ENCODE measurements at regions not wholly inside any gene's neighbourhood (a gene's known extent, or its start where the extent isn't known, plus 50 kb on each side); places are given as distances from the start of the nearest gene placed in this dataset.

GRCh38 chr17:77377710-77378235, 237.0 kb downstream of the SEC14L1 start:
- Histone ChIP-seq H3K4me1 (peaks cover 21 to 86% (median 81%) of the 10 kb centered on the region in 12 donors), H3K36me3 (no peaks in the 10 kb centered on the region), H3K4me3 (no peak overlapping the region), H3K27ac (peak overlapping the region in 10 of 12 donors; percentile 61 to 96 (median 94)), H3K9me3 (no peaks in the 10 kb centered on the region), H3K27me3 (no peaks in the 10 kb centered on the region)
- TF ChIP-seq POLR2A (IDR thresholded peaks at IDR 0.05) (no peak), CTCF (IDR thresholded peaks at IDR 0.05) (no peak)
- intact Hi-C loops (cut with DNase I) = loop anchor here in 5 of 10 donors (2.0 to 10.0 kb wide), 2 partner anchors 27 to 47 kb away; no protein-coding TSS in a partner anchor
- 65 to 82% (median 70%) methylated on average over 10 to 11 of the region's 11 CpGs for WGBS, 4 donors
- no peak for ATAC-seq
- no peak for DNase-seq

GRCh38 chr17:77378318-77379064, 237.7 kb downstream of the SEC14L1 start:
- no peak for ATAC-seq
- intact Hi-C loops (cut with DNase I) = loop anchor here in 4 of 10 donors (10.0 kb wide), 1 partner anchor 46 kb away; no protein-coding TSS in a partner anchor
- no peak for DNase-seq
- no peak for TF ChIP-seq POLR2A (IDR thresholded peaks at IDR 0.05)
- no peak for TF ChIP-seq CTCF (IDR thresholded peaks at IDR 0.05)
- WGBS, 4 donors = 94 to 97% (median 94%) methylated on average over 19 to 22 of the region's 22 CpGs
- H3K27ac ChIP-seq = peak overlapping the region in 3 of 12 donors; percentile 70 to 96 (median 94)
- H3K4me1 ChIP-seq = peaks cover 24 to 94% (median 87%) of the 10 kb centered on the region in 12 donors
- no peaks in the 10 kb centered on the region for H3K27me3 ChIP-seq
- H3K4me3 ChIP-seq = no peak overlapping the region
- no peaks in the 10 kb centered on the region for H3K9me3 ChIP-seq
- no peaks in the 10 kb centered on the region for H3K36me3 ChIP-seq

- WGBS, 4 donors = 89 to 93% (median 91%) methylated on average over 6 to 11 of the region's 11 CpGs
- H3K27me3 ChIP-seq = no peaks in the 10 kb centered on the region
- H3K36me3 ChIP-seq = no peaks in the 10 kb centered on the region
- no peak for ATAC-seq
- intact Hi-C loops (cut with DNase I) = loop anchor here in 4 of 10 donors (10.0 kb wide), 1 partner anchor 46 kb away; no protein-coding TSS in a partner anchor
- H3K27ac ChIP-seq = peak overlapping the region in 4 of 12 donors; percentile 7 to 96 (median 44)
- H3K9me3 ChIP-seq = no peaks in the 10 kb centered on the region
- H3K4me1 ChIP-seq = peaks cover 29 to 98% (median 93%) of the 10 kb centered on the region in 12 donors
- DNase-seq = no peak
- TF ChIP-seq POLR2A (IDR thresholded peaks at IDR 0.05) = no peak
- H3K4me3 ChIP-seq = no peak overlapping the region
Observed at GRCh38 chr17:77379065-77379428, 238.3 kb downstream of the SEC14L1 start.

GRCh38 chr17:77379832-77380231, 239.1 kb downstream of the SEC14L1 start:
- ATAC-seq (no peak), DNase-seq (no peak)
- H3K27ac ChIP-seq = peak overlapping the region in 8 of 12 donors; percentile 7 to 96 (median 42)
- no peaks in the 10 kb centered on the region for H3K36me3 ChIP-seq
- 47 to 64% (median 50%) methylated on average over 4 to 6 of the region's 6 CpGs for WGBS, 4 donors
- H3K9me3 ChIP-seq = no peaks in the 10 kb centered on the region
- peaks cover 32 to 100% (median 93%) of the 10 kb centered on the region in 12 donors for H3K4me1 ChIP-seq
- TF ChIP-seq CTCF (IDR thresholded peaks at IDR 0.05) (no peak), POLR2A (IDR thresholded peaks at IDR 0.05) (no peak)
- H3K27me3 ChIP-seq = no peaks in the 10 kb centered on the region
- H3K4me3 ChIP-seq = no peak overlapping the region
- intact Hi-C loops (cut with DNase I) = loop anchor here in 4 of 10 donors (10.0 kb wide), 1 partner anchor 45 kb away; no protein-coding TSS in a partner anchor
